Activated naive CD8-positive, alpha-beta T cell treated with anti-CD3 and anti-CD28 coated beads for 36 hours (primary cell): ENCODE measurements at regions not wholly inside any gene's neighbourhood (a gene's known extent, or its start where the extent isn't known, plus 50 kb on each side); places are given as distances from the start of the nearest gene placed in this dataset.

Experiments used
- DNase-seq: peaks from one replicate; pipeline ENCODE4 v3.0.0; 2021
- H3K27ac Mint-ChIP-seq: one replicate; pipeline ENCODE4 v1.8.0; 2022; ENCODE audit warnings: mild to moderate bottlenecking, moderate library complexity, mixed read lengths
- H3K27me3 Mint-ChIP-seq: one replicate; pipeline ENCODE4 v1.8.0; 2022; ENCODE audit warnings: mild to moderate bottlenecking, mixed read lengths
- H3K36me3 Mint-ChIP-seq: one replicate; pipeline ENCODE4 v1.8.0; 2021; ENCODE audit warnings: mild to moderate bottlenecking, mixed read lengths
- H3K4me1 Mint-ChIP-seq: one replicate; pipeline ENCODE4 v1.8.0; 2021; ENCODE audit warnings: mixed read lengths
- H3K4me3 Mint-ChIP-seq: one replicate; pipeline ENCODE4 v1.8.0; 2022; ENCODE audit warnings: mild to moderate bottlenecking, moderate library complexity, mixed read lengths
- H3K9me3 Mint-ChIP-seq: one replicate; pipeline ENCODE4 v1.8.0; 2022; ENCODE audit warnings: mixed read lengths

DNA sequence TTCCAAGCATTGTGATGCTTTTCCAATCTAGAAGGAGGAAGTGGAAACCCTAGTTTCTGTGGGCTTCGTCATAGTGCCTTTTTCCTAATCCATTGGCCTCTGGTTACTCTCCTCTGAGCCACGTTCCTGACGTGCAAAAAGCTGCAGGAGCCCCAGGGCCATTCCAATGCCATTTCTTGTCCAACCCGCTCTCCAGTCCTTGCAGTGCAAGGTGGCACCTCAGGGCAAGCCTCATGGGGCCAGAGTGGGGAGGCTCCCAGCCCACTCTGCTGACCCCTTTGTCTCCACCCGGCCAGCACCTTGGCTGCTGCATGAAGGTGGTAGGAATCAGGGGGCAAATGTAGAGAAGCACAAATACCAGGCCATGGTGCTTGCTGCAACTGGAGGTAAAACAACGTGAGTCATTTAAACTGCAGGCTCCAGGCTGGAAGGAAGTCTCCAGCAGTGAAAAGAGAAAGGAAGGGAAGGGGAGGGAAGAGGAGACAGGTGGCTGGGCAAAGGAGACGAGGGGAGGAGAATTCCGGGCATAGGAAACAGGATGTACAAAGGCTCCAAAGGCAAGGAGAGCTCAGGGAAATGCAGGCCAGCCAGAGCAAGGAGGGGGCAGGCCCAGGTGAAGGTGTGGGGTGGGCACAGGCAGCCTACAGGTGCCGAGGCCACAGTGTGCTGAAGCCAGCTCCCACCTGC lies 168.2 kb upstream of the TNRC6C start:
- no peaks in the 10 kb centered on the region for H3K27me3 Mint-ChIP-seq
- no peak overlapping the region for H3K4me3 Mint-ChIP-seq
- H3K36me3 Mint-ChIP-seq = no peaks in the 10 kb centered on the region
- no peak for DNase-seq
- no peak overlapping the region for H3K27ac Mint-ChIP-seq
- no peaks in the 10 kb centered on the region for H3K4me1 Mint-ChIP-seq
- H3K9me3 Mint-ChIP-seq = no peaks in the 10 kb centered on the region

DNA sequence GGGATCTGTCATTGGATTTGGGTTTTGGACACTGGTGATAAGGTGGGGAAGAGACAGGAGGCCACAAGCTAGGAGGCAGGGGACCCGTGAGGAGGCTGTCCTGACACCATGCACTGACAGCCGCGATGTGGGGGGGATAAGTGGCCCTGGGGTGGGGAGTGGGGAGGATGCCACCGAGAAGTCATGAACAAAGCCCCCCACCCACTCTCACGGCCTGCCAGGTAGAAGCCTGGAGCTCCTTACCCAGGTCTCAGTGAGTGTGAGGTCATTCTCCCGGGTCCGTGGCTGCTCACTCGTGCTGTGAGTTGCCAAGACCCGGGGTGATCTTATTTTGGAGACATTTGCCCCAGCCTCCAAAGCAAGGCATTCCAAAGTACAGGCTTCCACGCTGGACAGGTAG lies 165.9 kb upstream of the TNRC6C start:
- no peaks in the 10 kb centered on the region for H3K4me1 Mint-ChIP-seq
- no peaks in the 10 kb centered on the region for H3K36me3 Mint-ChIP-seq
- no peaks in the 10 kb centered on the region for H3K27me3 Mint-ChIP-seq
- no peak overlapping the region for H3K27ac Mint-ChIP-seq
- H3K4me3 Mint-ChIP-seq = no peak overlapping the region
- H3K9me3 Mint-ChIP-seq = no peaks in the 10 kb centered on the region
- DNase-seq = no peak

- no peaks in the 10 kb centered on the region for H3K27me3 Mint-ChIP-seq
- H3K4me1 Mint-ChIP-seq = no peaks in the 10 kb centered on the region
- DNase-seq = no peak
- no peaks in the 10 kb centered on the region for H3K9me3 Mint-ChIP-seq
- no peak overlapping the region for H3K4me3 Mint-ChIP-seq
- no peak overlapping the region for H3K27ac Mint-ChIP-seq
- H3K36me3 Mint-ChIP-seq = no peaks in the 10 kb centered on the region
Observed at GRCh38 chr17:77793146-77793970, 165.1 kb upstream of the TNRC6C start.

- Mint-ChIP-seq H3K36me3 (no peaks in the 10 kb centered on the region), H3K4me3 (no peak overlapping the region), H3K9me3 (no peaks in the 10 kb centered on the region), H3K4me1 (no peaks in the 10 kb centered on the region), H3K27me3 (peaks cover under 1% of the 10 kb centered on the region), H3K27ac (no peak overlapping the region)
- DNase-seq = no peak
Observed at GRCh38 chr17:77793971-77794235, 164.6 kb upstream of the TNRC6C start.

- H3K36me3 Mint-ChIP-seq = no peaks in the 10 kb centered on the region
- H3K9me3 Mint-ChIP-seq = no peaks in the 10 kb centered on the region
- no peak overlapping the region for H3K27ac Mint-ChIP-seq
- H3K4me1 Mint-ChIP-seq = no peaks in the 10 kb centered on the region
- no peak overlapping the region for H3K4me3 Mint-ChIP-seq
- no peak for DNase-seq
- H3K27me3 Mint-ChIP-seq = peaks cover 3% of the 10 kb centered on the region
Observed at GRCh38 chr17:77794846-77795245, 163.7 kb upstream of the TNRC6C start.

GRCh38 chr17:77795685-77796084 lies 162.8 kb upstream of the TNRC6C start:
- no peak for DNase-seq
- Mint-ChIP-seq H3K27me3 (peaks cover 3% of the 10 kb centered on the region), H3K36me3 (no peaks in the 10 kb centered on the region), H3K4me3 (no peak overlapping the region), H3K4me1 (no peaks in the 10 kb centered on the region), H3K27ac (no peak overlapping the region), H3K9me3 (no peaks in the 10 kb centered on the region)

DNA sequence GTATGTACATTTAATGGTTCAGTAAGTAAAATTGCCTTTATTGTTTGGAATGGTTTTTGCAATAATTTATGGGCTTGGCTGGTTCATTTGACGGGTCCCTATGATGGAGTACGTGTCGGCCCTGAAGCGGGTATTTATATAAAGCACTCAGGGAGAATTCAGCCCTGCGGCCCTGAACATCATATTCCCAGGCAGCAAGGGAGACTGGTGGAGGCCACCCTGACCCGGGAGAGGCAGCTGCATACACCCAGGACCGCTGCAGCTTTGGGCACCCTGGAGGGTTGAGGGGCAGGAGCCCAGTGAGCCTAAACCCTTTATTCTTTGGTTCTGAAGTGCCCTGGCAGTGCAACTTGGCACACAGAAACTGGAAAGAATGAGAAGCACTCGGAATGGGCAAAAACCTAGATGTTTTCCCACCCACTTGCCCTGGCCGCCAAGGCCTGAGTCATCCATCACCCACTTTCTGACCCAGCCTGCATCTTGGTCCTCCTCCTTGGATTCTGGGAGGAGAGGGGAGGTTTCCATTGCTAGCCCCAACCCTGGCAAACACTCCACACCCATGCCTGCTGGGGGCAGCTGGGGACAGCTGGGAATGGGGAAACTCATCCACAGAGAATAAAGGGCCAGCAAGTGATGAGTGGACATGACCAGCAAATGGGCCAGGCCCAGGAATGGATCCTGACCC lies 162.2 kb upstream of the TNRC6C start:
- peaks cover 3% of the 10 kb centered on the region for H3K27me3 Mint-ChIP-seq
- no peaks in the 10 kb centered on the region for H3K9me3 Mint-ChIP-seq
- H3K36me3 Mint-ChIP-seq = no peaks in the 10 kb centered on the region
- H3K4me3 Mint-ChIP-seq = no peak overlapping the region
- no peak for DNase-seq
- no peaks in the 10 kb centered on the region for H3K4me1 Mint-ChIP-seq
- H3K27ac Mint-ChIP-seq = no peak overlapping the region

- H3K4me3 Mint-ChIP-seq = no peak overlapping the region
- H3K36me3 Mint-ChIP-seq = no peaks in the 10 kb centered on the region
- DNase-seq = no peak
- H3K27me3 Mint-ChIP-seq = peaks cover 8% of the 10 kb centered on the region
- H3K9me3 Mint-ChIP-seq = no peaks in the 10 kb centered on the region
- no peak overlapping the region for H3K27ac Mint-ChIP-seq
- no peaks in the 10 kb centered on the region for H3K4me1 Mint-ChIP-seq
Observed at GRCh38 chr17:77798031-77798430, 160.5 kb upstream of the TNRC6C start.

DNA sequence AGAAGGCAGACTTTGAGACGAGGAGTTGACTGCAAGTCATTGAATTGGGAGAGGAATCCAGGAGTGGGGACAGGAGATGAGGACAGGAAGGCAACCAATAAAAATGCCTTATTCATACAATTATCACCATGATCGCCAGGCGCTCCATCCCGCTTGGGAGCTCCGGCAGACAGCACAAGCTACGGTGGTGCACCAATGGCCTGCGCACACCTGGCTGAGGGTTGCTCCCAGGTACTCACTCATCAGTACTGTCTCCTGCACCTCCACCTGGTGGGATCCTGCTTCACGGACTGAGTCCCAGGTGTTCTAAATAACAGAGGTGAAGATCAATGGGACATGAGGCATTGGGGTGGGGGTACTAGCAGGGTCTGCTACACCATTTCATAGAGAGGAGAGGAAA lies 160.0 kb upstream of the TNRC6C start:
- peaks cover 8% of the 10 kb centered on the region for H3K27me3 Mint-ChIP-seq
- DNase-seq = no peak
- no peaks in the 10 kb centered on the region for H3K36me3 Mint-ChIP-seq
- no peak overlapping the region for H3K27ac Mint-ChIP-seq
- no peak overlapping the region for H3K4me3 Mint-ChIP-seq
- no peaks in the 10 kb centered on the region for H3K4me1 Mint-ChIP-seq
- no peaks in the 10 kb centered on the region for H3K9me3 Mint-ChIP-seq

- DNase-seq = no peak
- H3K9me3 Mint-ChIP-seq = no peaks in the 10 kb centered on the region
- H3K4me1 Mint-ChIP-seq = no peaks in the 10 kb centered on the region
- H3K27me3 Mint-ChIP-seq = peaks cover 8% of the 10 kb centered on the region
- no peaks in the 10 kb centered on the region for H3K36me3 Mint-ChIP-seq
- no peak overlapping the region for H3K27ac Mint-ChIP-seq
- no peak overlapping the region for H3K4me3 Mint-ChIP-seq
Observed at GRCh38 chr17:77800816-77801215, 157.7 kb upstream of the TNRC6C start.

- Mint-ChIP-seq H3K27ac (no peak overlapping the region), H3K27me3 (peaks cover 8% of the 10 kb centered on the region), H3K4me1 (no peaks in the 10 kb centered on the region), H3K36me3 (no peaks in the 10 kb centered on the region), H3K4me3 (no peak overlapping the region), H3K9me3 (no peaks in the 10 kb centered on the region)
- no peak for DNase-seq
Observed at GRCh38 chr17:77801545-77802332, 156.8 kb upstream of the TNRC6C start.

GRCh38 chr17:77802333-77802615 lies 156.2 kb upstream of the TNRC6C start:
- H3K27ac Mint-ChIP-seq = no peak overlapping the region
- H3K9me3 Mint-ChIP-seq = no peaks in the 10 kb centered on the region
- no peak for DNase-seq
- H3K36me3 Mint-ChIP-seq = no peaks in the 10 kb centered on the region
- no peaks in the 10 kb centered on the region for H3K4me1 Mint-ChIP-seq
- no peak overlapping the region for H3K4me3 Mint-ChIP-seq
- H3K27me3 Mint-ChIP-seq = peaks cover 8% of the 10 kb centered on the region

GRCh38 chr17:77802811-77803220 lies 155.7 kb upstream of the TNRC6C start:
- Mint-ChIP-seq H3K9me3 (no peaks in the 10 kb centered on the region), H3K27ac (no peak overlapping the region), H3K4me1 (no peaks in the 10 kb centered on the region), H3K4me3 (no peak overlapping the region), H3K27me3 (peaks cover 8% of the 10 kb centered on the region), H3K36me3 (no peaks in the 10 kb centered on the region)
- DNase-seq = no peak

DNA sequence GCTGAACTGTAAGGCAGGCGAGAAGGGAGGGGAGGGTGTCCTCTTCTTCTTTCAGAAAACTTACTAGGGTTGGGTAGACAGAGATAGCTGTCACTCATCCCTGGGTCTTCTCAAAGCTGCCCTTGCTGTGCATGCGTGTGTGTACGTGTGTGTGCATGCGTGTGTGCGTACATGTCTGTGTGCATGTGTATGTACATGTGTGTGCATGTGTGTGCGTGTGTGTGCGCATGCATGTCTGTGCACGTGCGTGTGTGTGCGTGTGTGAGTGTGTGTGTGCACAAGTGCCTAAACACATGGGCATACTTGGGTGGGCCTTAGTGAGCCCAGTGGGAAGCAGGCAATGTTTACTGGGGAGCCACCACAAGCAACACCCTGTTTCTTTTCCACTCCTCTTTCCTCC lies 154.8 kb upstream of the TNRC6C start:
- no peak overlapping the region for H3K4me3 Mint-ChIP-seq
- no peak for DNase-seq
- no peak overlapping the region for H3K27ac Mint-ChIP-seq
- H3K9me3 Mint-ChIP-seq = no peaks in the 10 kb centered on the region
- H3K27me3 Mint-ChIP-seq = peaks cover 8% of the 10 kb centered on the region
- no peaks in the 10 kb centered on the region for H3K36me3 Mint-ChIP-seq
- H3K4me1 Mint-ChIP-seq = no peaks in the 10 kb centered on the region

GRCh38 chr17:77804796-77805426 lies 153.6 kb upstream of the TNRC6C start:
- peaks cover 6% of the 10 kb centered on the region for H3K27me3 Mint-ChIP-seq

More at GRCh38 chr17:77804796-77805426, 153.6 kb upstream of the TNRC6C start:
- Mint-ChIP-seq H3K27ac (no peak overlapping the region), H3K4me3 (no peak overlapping the region), H3K4me1 (no peaks in the 10 kb centered on the region), H3K36me3 (no peaks in the 10 kb centered on the region), H3K9me3 (no peaks in the 10 kb centered on the region)
- DNase-seq = no peak
